ENCODE measurements at regions not wholly inside any gene's neighbourhood (a gene's known extent, or its start where the extent isn't known, plus 50 kb on each side); places are given as distances from the start of the nearest gene placed in this dataset.
"Not testable (repeated sequence)": the region's sequence is repeated elsewhere in the genome, so short reads cannot be mapped to it uniquely, and the experiment has no call there.

- H3K4me3 ChIP-seq (ENCODE audit: low read length in 3 of 3), result no peak overlapping the region
- H3K4me1 ChIP-seq (ENCODE audit: control insufficient read depth in 3 of 3, insufficient read depth in 3 of 3, low read length in 3 of 3), result no peaks in the 10 kb centered on the region
- H3K27ac ChIP-seq (ENCODE audit: low read depth, low read length), result no peak overlapping the region
- H3K36me3 ChIP-seq (ENCODE audit: control insufficient read depth in 3 of 3, insufficient read depth in 3 of 3, low read length in 3 of 3), result no peaks in the 10 kb centered on the region
- H3K27me3 ChIP-seq (ENCODE audit: control insufficient read depth in 3 of 3, insufficient read depth in 3 of 3, low read length in 3 of 3), result no peaks in the 10 kb centered on the region
- H3K9ac ChIP-seq (ENCODE audit: low read depth in 1 of 3, low read length in 3 of 3), result no peak overlapping the region
- H3K9me3 ChIP-seq (ENCODE audit: control insufficient read depth in 3 of 3, low read length in 3 of 3), result no peaks in the 10 kb centered on the region
These were observed 452.0 kb downstream of the JRKL start for GRCh38 chr11:96841792-96842191.

GRCh38 chr11:96842731-96843130 lies 452.9 kb downstream of the JRKL start:
- Histone ChIP-seq H3K27ac (ENCODE audit: low read depth, low read length) (no peak overlapping the region), H3K9ac (ENCODE audit: low read depth in 1 of 3, low read length in 3 of 3) (no peak overlapping the region), H3K4me3 (ENCODE audit: low read length in 3 of 3) (no peak overlapping the region), H3K36me3 (ENCODE audit: control insufficient read depth in 3 of 3, insufficient read depth in 3 of 3, low read length in 3 of 3) (no peaks in the 10 kb centered on the region), H3K27me3 (ENCODE audit: control insufficient read depth in 3 of 3, insufficient read depth in 3 of 3, low read length in 3 of 3) (no peaks in the 10 kb centered on the region), H3K9me3 (ENCODE audit: control insufficient read depth in 3 of 3, low read length in 3 of 3) (no peaks in the 10 kb centered on the region), H3K4me1 (ENCODE audit: control insufficient read depth in 3 of 3, insufficient read depth in 3 of 3, low read length in 3 of 3) (no peaks in the 10 kb centered on the region)

GRCh38 chr11:96854425-96854824 lies 464.6 kb downstream of the JRKL start:
- Histone ChIP-seq H3K4me1 (ENCODE audit: control insufficient read depth in 3 of 3, insufficient read depth in 3 of 3, low read length in 3 of 3) (no peaks in the 10 kb centered on the region), H3K9ac (ENCODE audit: low read depth in 1 of 3, low read length in 3 of 3) (no peak overlapping the region), H3K27ac (ENCODE audit: low read depth, low read length) (no peak overlapping the region), H3K9me3 (ENCODE audit: control insufficient read depth in 3 of 3, low read length in 3 of 3) (no peaks in the 10 kb centered on the region), H3K36me3 (ENCODE audit: control insufficient read depth in 3 of 3, insufficient read depth in 3 of 3, low read length in 3 of 3) (no peaks in the 10 kb centered on the region), H3K4me3 (ENCODE audit: low read length in 3 of 3) (no peak overlapping the region), H3K27me3 (ENCODE audit: control insufficient read depth in 3 of 3, insufficient read depth in 3 of 3, low read length in 3 of 3) (no peaks in the 10 kb centered on the region)

- not testable (repeated sequence) for H3K27ac ChIP-seq (ENCODE audit: low read depth, low read length); H3K9me3 ChIP-seq (ENCODE audit: control insufficient read depth in 3 of 3, low read length in 3 of 3); H3K4me1 ChIP-seq (ENCODE audit: control insufficient read depth in 3 of 3, insufficient read depth in 3 of 3, low read length in 3 of 3); H3K9ac ChIP-seq (ENCODE audit: low read depth in 1 of 3, low read length in 3 of 3); H3K4me3 ChIP-seq (ENCODE audit: low read length in 3 of 3); H3K27me3 ChIP-seq (ENCODE audit: control insufficient read depth in 3 of 3, insufficient read depth in 3 of 3, low read length in 3 of 3); H3K36me3 ChIP-seq (ENCODE audit: control insufficient read depth in 3 of 3, insufficient read depth in 3 of 3, low read length in 3 of 3)
These were observed 471.9 kb downstream of the JRKL start for GRCh38 chr11:96861722-96862121.

GRCh38 chr11:96863520-96863919 lies 473.7 kb downstream of the JRKL start:
- Histone ChIP-seq H3K27me3 (ENCODE audit: control insufficient read depth in 3 of 3, insufficient read depth in 3 of 3, low read length in 3 of 3) (no peaks in the 10 kb centered on the region), H3K4me3 (ENCODE audit: low read length in 3 of 3) (no peak overlapping the region), H3K36me3 (ENCODE audit: control insufficient read depth in 3 of 3, insufficient read depth in 3 of 3, low read length in 3 of 3) (no peaks in the 10 kb centered on the region), H3K9me3 (ENCODE audit: control insufficient read depth in 3 of 3, low read length in 3 of 3) (no peaks in the 10 kb centered on the region), H3K4me1 (ENCODE audit: control insufficient read depth in 3 of 3, insufficient read depth in 3 of 3, low read length in 3 of 3) (peaks cover 0 to 4% (median 0%) of the 10 kb centered on the region in 3 donors), H3K27ac (ENCODE audit: low read depth, low read length) (no peak overlapping the region), H3K9ac (ENCODE audit: low read depth in 1 of 3, low read length in 3 of 3) (no peak overlapping the region)

GRCh38 chr11:96865020-96865419 lies 475.2 kb downstream of the JRKL start:
- H3K9me3 ChIP-seq (ENCODE audit: control insufficient read depth in 3 of 3, low read length in 3 of 3), result no peaks in the 10 kb centered on the region
- H3K4me1 ChIP-seq (ENCODE audit: control insufficient read depth in 3 of 3, insufficient read depth in 3 of 3, low read length in 3 of 3), result peaks cover 0 to 11% (median 2%) of the 10 kb centered on the region in 3 donors
- no peak overlapping the region for H3K9ac ChIP-seq (ENCODE audit: low read depth in 1 of 3, low read length in 3 of 3)
- no peaks in the 10 kb centered on the region for H3K36me3 ChIP-seq (ENCODE audit: control insufficient read depth in 3 of 3, insufficient read depth in 3 of 3, low read length in 3 of 3)
- no peak overlapping the region for H3K27ac ChIP-seq (ENCODE audit: low read depth, low read length)
- no peak overlapping the region for H3K4me3 ChIP-seq (ENCODE audit: low read length in 3 of 3)
- H3K27me3 ChIP-seq (ENCODE audit: control insufficient read depth in 3 of 3, insufficient read depth in 3 of 3, low read length in 3 of 3), result no peaks in the 10 kb centered on the region

GRCh38 chr11:96869207-96869606 lies 479.4 kb downstream of the JRKL start:
- no peaks in the 10 kb centered on the region for H3K36me3 ChIP-seq (ENCODE audit: control insufficient read depth in 3 of 3, insufficient read depth in 3 of 3, low read length in 3 of 3)
- no peaks in the 10 kb centered on the region for H3K27me3 ChIP-seq (ENCODE audit: control insufficient read depth in 3 of 3, insufficient read depth in 3 of 3, low read length in 3 of 3)
- no peak overlapping the region for H3K27ac ChIP-seq (ENCODE audit: low read depth, low read length)
- no peaks in the 10 kb centered on the region for H3K9me3 ChIP-seq (ENCODE audit: control insufficient read depth in 3 of 3, low read length in 3 of 3)
- H3K4me1 ChIP-seq (ENCODE audit: control insufficient read depth in 3 of 3, insufficient read depth in 3 of 3, low read length in 3 of 3), result peaks cover 0 to 7% (median 2%) of the 10 kb centered on the region in 3 donors
- no peak overlapping the region for H3K4me3 ChIP-seq (ENCODE audit: low read length in 3 of 3)
- no peak overlapping the region for H3K9ac ChIP-seq (ENCODE audit: low read depth in 1 of 3, low read length in 3 of 3)

- no peak overlapping the region for H3K9ac ChIP-seq (ENCODE audit: low read depth in 1 of 3, low read length in 3 of 3)
- no peaks in the 10 kb centered on the region for H3K27me3 ChIP-seq (ENCODE audit: control insufficient read depth in 3 of 3, insufficient read depth in 3 of 3, low read length in 3 of 3)
- H3K4me3 ChIP-seq (ENCODE audit: low read length in 3 of 3), result no peak overlapping the region
- no peaks in the 10 kb centered on the region for H3K4me1 ChIP-seq (ENCODE audit: control insufficient read depth in 3 of 3, insufficient read depth in 3 of 3, low read length in 3 of 3)
- no peaks in the 10 kb centered on the region for H3K9me3 ChIP-seq (ENCODE audit: control insufficient read depth in 3 of 3, low read length in 3 of 3)
- no peaks in the 10 kb centered on the region for H3K36me3 ChIP-seq (ENCODE audit: control insufficient read depth in 3 of 3, insufficient read depth in 3 of 3, low read length in 3 of 3)
- H3K27ac ChIP-seq (ENCODE audit: low read depth, low read length), result no peak overlapping the region
These were observed 485.9 kb downstream of the JRKL start for GRCh38 chr11:96875712-96876111.

- H3K9me3 ChIP-seq (ENCODE audit: control insufficient read depth in 3 of 3, low read length in 3 of 3), result peaks cover 0 to 2% (median 0%) of the 10 kb centered on the region in 3 donors
- no peaks in the 10 kb centered on the region for H3K36me3 ChIP-seq (ENCODE audit: control insufficient read depth in 3 of 3, insufficient read depth in 3 of 3, low read length in 3 of 3)
- H3K4me3 ChIP-seq (ENCODE audit: low read length in 3 of 3), result no peak overlapping the region
- H3K27ac ChIP-seq (ENCODE audit: low read depth, low read length), result no peak overlapping the region
- H3K27me3 ChIP-seq (ENCODE audit: control insufficient read depth in 3 of 3, insufficient read depth in 3 of 3, low read length in 3 of 3), result no peaks in the 10 kb centered on the region
- H3K4me1 ChIP-seq (ENCODE audit: control insufficient read depth in 3 of 3, insufficient read depth in 3 of 3, low read length in 3 of 3), result no peaks in the 10 kb centered on the region
- no peak overlapping the region for H3K9ac ChIP-seq (ENCODE audit: low read depth in 1 of 3, low read length in 3 of 3)
These were observed 488.7 kb downstream of the JRKL start for GRCh38 chr11:96878299-96879051.

GRCh38 chr11:96882622-96883021 lies 492.8 kb downstream of the JRKL start:
- H3K9me3 ChIP-seq (ENCODE audit: control insufficient read depth in 3 of 3, low read length in 3 of 3); H3K27me3 ChIP-seq (ENCODE audit: control insufficient read depth in 3 of 3, insufficient read depth in 3 of 3, low read length in 3 of 3); H3K9ac ChIP-seq (ENCODE audit: low read depth in 1 of 3, low read length in 3 of 3); H3K27ac ChIP-seq (ENCODE audit: low read depth, low read length); H3K4me3 ChIP-seq (ENCODE audit: low read length in 3 of 3); H3K36me3 ChIP-seq (ENCODE audit: control insufficient read depth in 3 of 3, insufficient read depth in 3 of 3, low read length in 3 of 3); H3K4me1 ChIP-seq (ENCODE audit: control insufficient read depth in 3 of 3, insufficient read depth in 3 of 3, low read length in 3 of 3): not testable (repeated sequence)

Data from skeletal muscle tissue (tissue), 3 donors.